ENCODE measurements at regions not wholly inside any gene's neighbourhood (a gene's known extent, or its start where the extent isn't known, plus 50 kb on each side); places are given as distances from the start of the nearest gene placed in this dataset.
A peak's percentile ranks its signal among the peaks of the same experiment; 100 is the strongest.

- no peak overlapping the region for H3K9ac ChIP-seq
- H3K27me3 ChIP-seq (ENCODE audit: control insufficient read depth, insufficient read depth, low read length) = no peaks in the 10 kb centered on the region
- TF ChIP-seq, protein P1, sequence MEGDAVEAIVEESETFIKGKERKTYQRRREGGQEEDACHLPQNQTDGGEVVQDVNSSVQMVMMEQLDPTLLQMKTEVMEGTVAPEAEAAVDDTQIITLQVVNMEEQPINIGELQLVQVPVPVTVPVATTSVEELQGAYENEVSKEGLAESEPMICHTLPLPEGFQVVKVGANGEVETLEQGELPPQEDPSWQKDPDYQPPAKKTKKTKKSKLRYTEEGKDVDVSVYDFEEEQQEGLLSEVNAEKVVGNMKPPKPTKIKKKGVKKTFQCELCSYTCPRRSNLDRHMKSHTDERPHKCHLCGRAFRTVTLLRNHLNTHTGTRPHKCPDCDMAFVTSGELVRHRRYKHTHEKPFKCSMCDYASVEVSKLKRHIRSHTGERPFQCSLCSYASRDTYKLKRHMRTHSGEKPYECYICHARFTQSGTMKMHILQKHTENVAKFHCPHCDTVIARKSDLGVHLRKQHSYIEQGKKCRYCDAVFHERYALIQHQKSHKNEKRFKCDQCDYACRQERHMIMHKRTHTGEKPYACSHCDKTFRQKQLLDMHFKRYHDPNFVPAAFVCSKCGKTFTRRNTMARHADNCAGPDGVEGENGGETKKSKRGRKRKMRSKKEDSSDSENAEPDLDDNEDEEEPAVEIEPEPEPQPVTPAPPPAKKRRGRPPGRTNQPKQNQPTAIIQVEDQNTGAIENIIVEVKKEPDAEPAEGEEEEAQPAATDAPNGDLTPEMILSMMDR (IDR thresholded peaks at IDR 0.05) = no peak
- H2AFZ ChIP-seq = peak overlapping the region; percentile 59
- peaks cover 19% of the 10 kb centered on the region for H3K4me1 ChIP-seq
- no peak overlapping the region for H3K4me2 ChIP-seq (ENCODE audit: low read length)
- no peak overlapping the region for H3K4me3 ChIP-seq (ENCODE audit: low read depth, low read length)
- no peaks in the 10 kb centered on the region for H3K79me2 ChIP-seq
- H3K36me3 ChIP-seq (ENCODE audit: control insufficient read depth, insufficient read depth, low read length) = no peaks in the 10 kb centered on the region
- no peaks in the 10 kb centered on the region for H3K9me3 ChIP-seq (ENCODE audit: control insufficient read depth, low read length)
- peak overlapping the region; percentile 76 for H3K27ac ChIP-seq
Observed at GRCh38 chr14:97704316-97704885, 907.2 kb downstream of the VRK1 start.

DNA sequence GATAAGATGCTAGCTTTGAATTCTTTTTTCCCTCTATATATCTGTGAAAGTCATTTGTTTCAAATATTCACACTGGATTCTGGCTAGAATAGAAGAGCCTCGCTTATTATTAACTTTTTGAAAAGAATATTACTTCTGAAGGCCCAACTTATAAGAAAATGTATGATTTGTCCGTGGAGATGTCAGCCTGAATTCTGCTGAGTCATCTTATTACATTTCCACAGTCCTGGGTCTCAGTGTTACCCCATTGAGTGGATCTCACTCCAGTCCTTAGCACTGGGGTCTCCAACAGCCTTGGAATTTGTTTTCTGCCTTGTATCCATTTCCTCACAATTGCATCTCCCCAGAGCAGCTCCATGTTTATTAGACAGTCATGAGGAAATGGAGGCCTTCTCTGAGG lies 907.9 kb downstream of the VRK1 start:
- peak overlapping the region; percentile 51 for H2AFZ ChIP-seq
- H3K4me3 ChIP-seq (ENCODE audit: low read depth, low read length) = no peak overlapping the region
- H3K36me3 ChIP-seq (ENCODE audit: control insufficient read depth, insufficient read depth, low read length) = no peaks in the 10 kb centered on the region
- no peaks in the 10 kb centered on the region for H3K27me3 ChIP-seq (ENCODE audit: control insufficient read depth, insufficient read depth, low read length)
- H3K4me2 ChIP-seq (ENCODE audit: low read length) = no peak overlapping the region
- no peak overlapping the region for H3K27ac ChIP-seq
- H3K4me1 ChIP-seq = peaks cover 19% of the 10 kb centered on the region
- H3K9me3 ChIP-seq (ENCODE audit: control insufficient read depth, low read length) = no peaks in the 10 kb centered on the region
- TF ChIP-seq, protein P1 (IDR thresholded peaks at IDR 0.05) = no peak
- H3K9ac ChIP-seq = no peak overlapping the region
- H3K79me2 ChIP-seq = no peaks in the 10 kb centered on the region

DNA sequence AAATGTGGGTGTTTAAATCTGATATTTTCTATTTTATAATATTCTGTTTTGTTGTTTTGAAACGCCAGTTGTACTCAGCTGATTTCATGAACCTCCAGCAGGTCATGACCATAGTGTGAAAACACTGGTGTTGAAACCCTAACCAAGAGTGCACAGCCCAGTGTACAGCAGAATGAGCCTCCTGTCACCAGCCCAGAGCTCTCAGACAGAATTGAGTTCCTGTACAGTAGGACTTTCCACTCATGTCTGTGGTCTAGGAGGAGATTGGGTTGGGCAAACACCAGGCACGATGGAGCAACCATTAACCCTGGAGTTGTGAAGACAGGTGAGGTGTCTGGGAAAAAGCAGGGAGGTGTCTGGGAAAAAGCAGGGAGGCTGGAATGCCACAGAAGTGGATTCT lies 908.8 kb downstream of the VRK1 start:
- no peak overlapping the region for H3K9ac ChIP-seq
- H3K4me1 ChIP-seq = peaks cover 19% of the 10 kb centered on the region
- no peak overlapping the region for H3K4me2 ChIP-seq (ENCODE audit: low read length)
- H3K4me3 ChIP-seq (ENCODE audit: low read depth, low read length) = no peak overlapping the region
- H2AFZ ChIP-seq = peak overlapping the region; percentile 51
- peak overlapping the region; percentile 34 for H3K27ac ChIP-seq
- no peaks in the 10 kb centered on the region for H3K36me3 ChIP-seq (ENCODE audit: control insufficient read depth, insufficient read depth, low read length)
- H3K79me2 ChIP-seq = no peaks in the 10 kb centered on the region
- TF ChIP-seq, protein P1 (IDR thresholded peaks at IDR 0.05) = no peak
- H3K27me3 ChIP-seq (ENCODE audit: control insufficient read depth, insufficient read depth, low read length) = no peaks in the 10 kb centered on the region
- no peaks in the 10 kb centered on the region for H3K9me3 ChIP-seq (ENCODE audit: control insufficient read depth, low read length)

- TF ChIP-seq, protein P1 (IDR thresholded peaks at IDR 0.05) = no peak
- Histone ChIP-seq H3K9me3 (ENCODE audit: control insufficient read depth, low read length) (no peaks in the 10 kb centered on the region), H2AFZ (no peak overlapping the region), H3K4me2 (ENCODE audit: low read length) (no peak overlapping the region), H3K36me3 (ENCODE audit: control insufficient read depth, insufficient read depth, low read length) (no peaks in the 10 kb centered on the region), H3K4me1 (peaks cover 19% of the 10 kb centered on the region), H3K4me3 (ENCODE audit: low read depth, low read length) (no peak overlapping the region), H3K9ac (no peak overlapping the region), H3K79me2 (no peaks in the 10 kb centered on the region), H3K27ac (no peak overlapping the region), H3K27me3 (ENCODE audit: control insufficient read depth, insufficient read depth, low read length) (no peaks in the 10 kb centered on the region)
Observed at GRCh38 chr14:97706819-97707218, 909.6 kb downstream of the VRK1 start.

GRCh38 chr14:97707603-97708002 lies 910.4 kb downstream of the VRK1 start:
- H3K4me1 ChIP-seq = peaks cover 19% of the 10 kb centered on the region
- no peaks in the 10 kb centered on the region for H3K9me3 ChIP-seq (ENCODE audit: control insufficient read depth, low read length)

More at GRCh38 chr14:97707603-97708002, 910.4 kb downstream of the VRK1 start:
- H3K27ac ChIP-seq = no peak overlapping the region
- H3K79me2 ChIP-seq = no peaks in the 10 kb centered on the region
- no peak overlapping the region for H3K4me2 ChIP-seq (ENCODE audit: low read length)
- no peak overlapping the region for H2AFZ ChIP-seq
- TF ChIP-seq, protein P1 (IDR thresholded peaks at IDR 0.05) = no peak
- H3K4me3 ChIP-seq (ENCODE audit: low read depth, low read length) = no peak overlapping the region
- H3K9ac ChIP-seq = no peak overlapping the region
- H3K36me3 ChIP-seq (ENCODE audit: control insufficient read depth, insufficient read depth, low read length) = no peaks in the 10 kb centered on the region
- no peaks in the 10 kb centered on the region for H3K27me3 ChIP-seq (ENCODE audit: control insufficient read depth, insufficient read depth, low read length)
